Lower leg skin (tissue), 3 donors: ENCODE measurements at regions not wholly inside any gene's neighbourhood (a gene's known extent, or its start where the extent isn't known, plus 50 kb on each side); places are given as distances from the start of the nearest gene placed in this dataset.

Experiments used
- CTCF ChIP-seq, 3 donors: fragments of 450-650 bp; IDR thresholded peaks; one replicate each; pipeline ENCODE4 v1.5.1; 2016; ENCODE audit warnings: antibody characterized with exemption in 3 of 3, mild to moderate bottlenecking in 3 of 3, moderate library complexity in 2 of 3
- POLR2A ChIP-seq, 2 donors: fragments of 450-650 bp; IDR thresholded peaks; one replicate each; pipeline ENCODE4 v1.6.1; 2016 to 2017; ENCODE audit warnings: antibody characterized with exemption in 2 of 2, mild to moderate bottlenecking in 1 of 2, moderate library complexity in 1 of 2

- no peak for TF ChIP-seq CTCF (IDR thresholded peaks at IDR 0.05)
- TF ChIP-seq POLR2A (IDR thresholded peaks at IDR 0.05) = no peak
Measured at GRCh38 chr1:19559641-19560040, 74.3 kb upstream of the CAPZB start.
